HG03139 (cell line): ENCODE measurements at regions not wholly inside any gene's neighbourhood (a gene's known extent, or its start where the extent isn't known, plus 50 kb on each side); places are given as distances from the start of the nearest gene placed in this dataset.

Source experiments
- ATAC-seq: cut with Tn5 transposase; IDR thresholded peaks from one replicate; pipeline ENCODE4 v1.9.1; 2021; ENCODE audit not compliant: unreplicated experiment

GRCh38 chr6:169843110-169843509 is 91.7 kb downstream of the ERMARD start:
- ATAC-seq, result no peak

GRCh38 chr6:169841907-169842606 is 90.6 kb downstream of the ERMARD start:
- ATAC-seq, result no peak

DNA sequence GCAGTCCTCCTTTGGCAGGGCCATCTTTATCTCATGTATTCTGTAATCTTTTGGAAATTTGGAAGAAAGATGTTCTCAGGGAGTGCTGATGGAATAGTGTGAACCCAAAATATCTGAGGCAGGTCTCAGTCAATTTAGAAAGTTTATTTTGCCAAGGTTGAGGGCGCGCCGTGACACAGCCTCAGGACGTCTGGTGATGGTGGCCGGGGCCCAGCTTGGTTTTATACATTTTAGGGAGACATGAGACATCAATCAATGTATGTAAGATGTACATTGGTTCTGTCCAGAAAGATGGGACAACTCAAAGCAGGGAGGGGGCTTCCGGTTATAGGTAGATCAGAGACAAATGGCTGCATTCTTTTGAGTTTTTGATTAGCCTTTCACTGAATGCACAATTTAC is 89.8 kb downstream of the ERMARD start:
- ATAC-seq, result no peak

DNA sequence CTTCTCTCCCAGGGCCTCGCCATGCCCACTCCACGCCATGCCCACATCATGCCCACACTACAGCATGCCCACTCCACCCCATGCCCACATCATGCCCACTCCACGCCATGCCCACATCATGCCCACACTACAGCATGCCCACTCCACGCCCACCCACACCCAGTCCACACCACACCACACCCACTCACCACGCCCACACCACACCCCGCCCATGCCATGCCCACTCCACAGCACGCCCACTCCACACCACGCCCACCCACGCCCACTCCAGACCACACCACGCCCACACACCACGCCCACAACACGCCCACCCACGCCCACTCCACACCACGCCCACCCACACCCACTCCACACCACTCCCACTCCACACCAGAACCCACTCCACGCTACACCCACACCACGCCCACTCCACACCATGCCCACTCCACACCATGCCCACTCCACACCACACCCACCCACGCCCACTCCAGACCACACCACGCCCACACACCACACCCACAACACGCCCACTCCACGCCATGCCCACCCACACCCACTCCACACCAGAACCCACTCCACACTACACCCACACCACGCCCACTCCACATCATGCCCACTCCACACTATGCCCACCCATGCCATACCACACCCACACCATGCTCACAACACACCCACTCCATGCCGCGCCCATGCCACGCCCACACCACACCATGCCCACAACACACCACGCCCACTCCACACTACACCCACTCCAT is 88.6 kb downstream of the ERMARD start:
- ATAC-seq, result no peak

GRCh38 chr6:169839493-169839892 is 88.1 kb downstream of the ERMARD start:
- no peak for ATAC-seq

GRCh38 chr6:169839029-169839481 is 87.6 kb downstream of the ERMARD start:
- ATAC-seq, result no peak

- ATAC-seq, result no peak
These were observed 87.1 kb downstream of the ERMARD start for GRCh38 chr6:169838346-169839028.

DNA sequence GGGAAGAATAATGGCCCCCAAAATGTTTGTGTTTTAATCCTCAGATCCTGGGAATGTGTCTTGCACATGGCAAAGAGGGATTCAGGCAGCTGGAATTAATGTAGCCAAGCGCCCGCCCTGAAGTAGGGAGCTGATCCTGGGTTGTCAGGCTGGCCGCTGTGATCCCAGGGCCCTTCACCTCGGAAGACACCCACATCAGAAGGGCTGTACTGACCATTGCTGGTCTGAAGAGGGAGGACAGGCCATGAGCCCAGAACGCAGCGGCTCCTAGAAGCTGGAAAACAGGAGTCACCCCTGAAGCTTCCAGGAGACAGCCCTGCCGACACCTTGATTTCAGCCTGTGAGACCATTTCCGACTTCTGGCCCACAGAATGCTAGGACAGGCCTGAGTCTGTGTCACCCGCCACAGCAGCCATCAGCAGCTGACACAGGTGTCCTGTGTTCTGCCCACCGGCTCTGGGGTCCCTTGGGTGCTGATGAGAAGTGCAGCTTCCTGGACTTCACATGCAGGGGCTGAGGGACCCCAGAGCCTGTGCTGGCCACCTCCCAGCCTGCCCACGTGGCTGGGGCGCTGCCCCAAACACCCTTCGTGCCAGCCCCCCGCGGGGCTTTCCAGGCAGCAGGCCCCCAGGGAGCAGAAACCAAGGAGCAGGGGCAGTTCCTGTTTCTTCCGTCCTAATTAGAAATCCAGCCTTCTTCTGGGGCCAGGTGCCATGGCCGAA is 86.3 kb downstream of the ERMARD start:
- no peak for ATAC-seq

DNA sequence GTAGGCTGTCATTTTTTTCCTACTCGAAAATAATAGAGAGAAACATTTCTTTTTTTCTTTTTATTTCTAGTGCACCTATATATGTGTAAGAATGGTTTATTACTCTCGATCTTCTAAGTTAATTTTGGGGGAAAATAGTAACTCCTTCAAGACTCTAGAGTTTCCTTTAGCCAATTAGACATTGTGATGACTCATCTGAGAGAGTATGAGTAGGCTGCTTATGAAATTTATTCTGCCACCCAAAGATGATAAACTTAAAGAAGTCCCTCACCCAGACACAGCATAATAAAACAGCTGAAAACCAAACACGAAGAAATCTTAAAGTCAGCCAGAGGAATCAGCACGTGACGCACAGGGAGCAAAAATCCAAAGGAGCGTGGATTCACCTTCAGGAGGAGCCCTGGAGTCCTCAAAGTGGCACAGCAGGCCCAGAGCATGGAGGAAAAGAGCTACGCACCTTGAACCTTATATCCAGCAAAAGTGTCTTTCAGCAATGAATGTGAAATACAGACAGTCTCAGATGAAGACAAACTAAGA is 81.9 kb downstream of the ERMARD start:
- ATAC-seq, result no peak

GRCh38 chr6:169832247-169832948 is 81.0 kb downstream of the ERMARD start:
- ATAC-seq, result no peak

- ATAC-seq, result no peak
These were observed 80.2 kb downstream of the ERMARD start for GRCh38 chr6:169831450-169832246.
